PFSK-1 (cell line): ENCODE measurements at regions not wholly inside any gene's neighbourhood (a gene's known extent, or its start where the extent isn't known, plus 50 kb on each side); places are given as distances from the start of the nearest gene placed in this dataset.

Source experiments
- POLR2AphosphoS5 ChIP-seq: IDR thresholded peaks from 2 replicates; pipeline ENCODE4 v1.6.1; 2012; ENCODE audit warnings: low read depth, mild to moderate bottlenecking, control low read depth, low read length, moderate library complexity
- SIN3A ChIP-seq: IDR thresholded peaks from 2 replicates; pipeline ENCODE4 v1.6.1; 2012; ENCODE audit warnings: mild to moderate bottlenecking, low read length, moderate library complexity, borderline replicate concordance; ENCODE audit not compliant: insufficient read depth
- TF ChIP-seq, protein P1 (sequence below), 2 experiments: IDR thresholded peaks; 2 replicates each; pipeline versions ENCODE4 v1.6.1 to v1.8.0; 2011 to 2012; ENCODE audit warnings: low read depth in 2 of 2, low read length in 2 of 2, control low read depth in 1 of 2, inconsistent platforms in 1 of 2, mild to moderate bottlenecking in 1 of 2, moderate library complexity in 1 of 2; ENCODE audit not compliant: insufficient read depth in 1 of 2

DNA sequence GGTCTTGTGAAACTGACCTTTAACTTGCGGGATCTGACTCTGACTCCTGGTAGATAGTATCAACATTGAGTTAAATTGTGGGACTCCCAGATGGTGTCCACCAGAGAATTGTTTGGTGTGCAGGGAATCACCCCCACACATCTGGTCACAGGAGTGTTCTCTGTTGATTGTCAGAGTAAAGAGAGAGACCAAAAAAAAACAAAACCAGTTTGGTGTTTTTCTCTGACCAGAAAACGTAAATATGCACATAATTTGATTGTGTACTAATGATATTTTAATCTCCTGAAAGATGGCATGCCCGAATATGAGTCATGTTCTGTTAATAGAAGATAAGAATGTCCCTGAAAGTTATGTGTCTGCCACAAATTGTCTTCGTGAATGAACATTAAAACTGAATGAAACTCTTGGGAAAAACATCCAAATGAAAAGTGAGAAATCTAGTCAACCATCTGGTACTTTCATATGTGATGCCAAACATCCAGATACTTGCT is 118.5 kb upstream of the GPC6 start:
- TF ChIP-seq, protein P1, sequence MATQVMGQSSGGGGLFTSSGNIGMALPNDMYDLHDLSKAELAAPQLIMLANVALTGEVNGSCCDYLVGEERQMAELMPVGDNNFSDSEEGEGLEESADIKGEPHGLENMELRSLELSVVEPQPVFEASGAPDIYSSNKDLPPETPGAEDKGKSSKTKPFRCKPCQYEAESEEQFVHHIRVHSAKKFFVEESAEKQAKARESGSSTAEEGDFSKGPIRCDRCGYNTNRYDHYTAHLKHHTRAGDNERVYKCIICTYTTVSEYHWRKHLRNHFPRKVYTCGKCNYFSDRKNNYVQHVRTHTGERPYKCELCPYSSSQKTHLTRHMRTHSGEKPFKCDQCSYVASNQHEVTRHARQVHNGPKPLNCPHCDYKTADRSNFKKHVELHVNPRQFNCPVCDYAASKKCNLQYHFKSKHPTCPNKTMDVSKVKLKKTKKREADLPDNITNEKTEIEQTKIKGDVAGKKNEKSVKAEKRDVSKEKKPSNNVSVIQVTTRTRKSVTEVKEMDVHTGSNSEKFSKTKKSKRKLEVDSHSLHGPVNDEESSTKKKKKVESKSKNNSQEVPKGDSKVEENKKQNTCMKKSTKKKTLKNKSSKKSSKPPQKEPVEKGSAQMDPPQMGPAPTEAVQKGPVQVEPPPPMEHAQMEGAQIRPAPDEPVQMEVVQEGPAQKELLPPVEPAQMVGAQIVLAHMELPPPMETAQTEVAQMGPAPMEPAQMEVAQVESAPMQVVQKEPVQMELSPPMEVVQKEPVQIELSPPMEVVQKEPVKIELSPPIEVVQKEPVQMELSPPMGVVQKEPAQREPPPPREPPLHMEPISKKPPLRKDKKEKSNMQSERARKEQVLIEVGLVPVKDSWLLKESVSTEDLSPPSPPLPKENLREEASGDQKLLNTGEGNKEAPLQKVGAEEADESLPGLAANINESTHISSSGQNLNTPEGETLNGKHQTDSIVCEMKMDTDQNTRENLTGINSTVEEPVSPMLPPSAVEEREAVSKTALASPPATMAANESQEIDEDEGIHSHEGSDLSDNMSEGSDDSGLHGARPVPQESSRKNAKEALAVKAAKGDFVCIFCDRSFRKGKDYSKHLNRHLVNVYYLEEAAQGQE (IDR thresholded peaks at IDR 0.05; ENCODE audit: insufficient read depth in 1 of 2, low read depth in 2 of 2, low read length in 2 of 2): no peak
- TF ChIP-seq SIN3A: peak; percentile 32; the same call in 1 of the 2 replicates
- TF ChIP-seq POLR2AphosphoS5: peak; percentile 25; the same call in 1 of the 2 replicates
